ENCODE measurements at regions not wholly inside any gene's neighbourhood (a gene's known extent, or its start where the extent isn't known, plus 50 kb on each side); places are given as distances from the start of the nearest gene placed in this dataset.

- TF ChIP-seq POLR2A (IDR thresholded peaks at IDR 0.05) (no peak), CTCF (IDR thresholded peaks at IDR 0.05) (no peak)
Measured at GRCh38 chr4:135123632-135124031, 922.0 kb upstream of the PABPC4L start.

Data from gastroesophageal sphincter (tissue), 3 donors.